Activated CD8-positive, alpha-beta T cell treated with anti-CD3 and anti-CD28 coated beads for 36 hours (primary cell): ENCODE measurements at regions not wholly inside any gene's neighbourhood (a gene's known extent, or its start where the extent isn't known, plus 50 kb on each side); places are given as distances from the start of the nearest gene placed in this dataset.
A peak's percentile ranks its signal among the peaks of the same experiment; 100 is the strongest.

Experiments
- ATAC-seq: fragments of 200-7000 bp; cut with Tn5 transposase; one replicate; pipeline ENCODE4 v1.10.0; 2021; ENCODE audit warnings: mild to moderate bottlenecking, moderate library complexity
- CTCF ChIA-PET: fragments of 350-600 bp; sonication (Branson Sonifier 250); formaldehyde crosslinking; loops from one replicate; lab custom pipeline; 2021; ENCODE audit warnings: antibody characterized with exemption; lab: Charles Lee
- POLR2A ChIA-PET: fragments of 350-600 bp; sonication (Branson Sonifier 250); formaldehyde crosslinking; loops from one replicate; lab custom pipeline; 2021; ENCODE audit warnings: antibody characterized with exemption; lab: Charles Lee
- DNase-seq: peaks from one replicate; pipeline ENCODE4 v3.0.0-alpha.2; 2020
- H3K27ac Mint-ChIP-seq: one replicate; pipeline ENCODE4 v1.8.0; 2021; ENCODE audit warnings: mild to moderate bottlenecking, mixed read lengths
- H3K27me3 Mint-ChIP-seq: one replicate; pipeline ENCODE4 v1.8.0; 2021; ENCODE audit warnings: mixed read lengths
- H3K36me3 Mint-ChIP-seq: one replicate; pipeline ENCODE4 v1.8.0; 2021; ENCODE audit warnings: low read depth, mixed read lengths
- H3K4me1 Mint-ChIP-seq: one replicate; pipeline ENCODE4 v1.8.0; 2021; ENCODE audit warnings: low read depth, mixed read lengths
- H3K4me3 Mint-ChIP-seq: one replicate; pipeline ENCODE4 v1.8.0; 2021; ENCODE audit warnings: mild to moderate bottlenecking, moderate library complexity, mixed read lengths
- H3K9me3 Mint-ChIP-seq: one replicate; pipeline ENCODE4 v1.8.0; 2021; ENCODE audit warnings: mixed read lengths
- CTCF ChIP-seq: fragments of 200-600 bp; IDR thresholded peaks from one replicate; pipeline ENCODE4 v1.8.0; 2022; ENCODE audit warnings: antibody characterized with exemption, mild to moderate bottlenecking
- intact Hi-C: fragments of 100-400 bp; cut with micrococcal nuclease; formaldehyde crosslinking; loops from one replicate; pipeline ENCODE4 v1.10.0; 2022

- intact Hi-C loops: no loop called here
- Mint-ChIP-seq H3K4me1 (no peaks in the 10 kb centered on the region), H3K27ac (no peak overlapping the region), H3K4me3 (no peak overlapping the region), H3K9me3 (no peaks in the 10 kb centered on the region), H3K27me3 (peaks cover 7% of the 10 kb centered on the region), H3K36me3 (no peaks in the 10 kb centered on the region)
- ChIA-PET CTCF (interaction anchor here (1.0 to 8.3 kb wide), 3 partner anchors 11 to 25 kb away, joined by 3 to 57 read pairs (median 5); no protein-coding TSS in a partner anchor), POLR2A (no interaction called here)
- TF ChIP-seq CTCF: no peak
- ATAC-seq (no peak), DNase-seq (no peak)
Measured at GRCh38 chr15:66836231-66837030, 134.4 kb downstream of the SMAD6 start.

- CTCF ChIA-PET: interaction anchor here (8.3 kb wide), 1 partner anchor 13 kb away, joined by 57 read pairs; no protein-coding TSS in a partner anchor
- TF ChIP-seq CTCF: no peak
- Mint-ChIP-seq H3K9me3 (no peaks in the 10 kb centered on the region), H3K36me3 (no peaks in the 10 kb centered on the region), H3K4me3 (no peak overlapping the region), H3K27me3 (peaks cover 18% of the 10 kb centered on the region), H3K27ac (no peak overlapping the region), H3K4me1 (peaks cover 5% of the 10 kb centered on the region)
- no peak for ATAC-seq
- DNase-seq: no peak
- intact Hi-C loops: no loop called here
- POLR2A ChIA-PET: no interaction called here
Measured at GRCh38 chr15:66838202-66838601, 136.2 kb downstream of the SMAD6 start.

- Mint-ChIP-seq H3K36me3 (no peaks in the 10 kb centered on the region), H3K4me1 (peaks cover 5% of the 10 kb centered on the region), H3K9me3 (no peaks in the 10 kb centered on the region), H3K27me3 (peaks cover 24% of the 10 kb centered on the region), H3K27ac (no peak overlapping the region), H3K4me3 (no peak overlapping the region)
- DNase-seq: no peak
- intact Hi-C loops: no loop called here
- CTCF ChIA-PET: interaction anchor here (1.1 to 8.3 kb wide), 3 partner anchors 13 to 236 kb away, joined by 3 to 57 read pairs (median 3); no protein-coding TSS in a partner anchor
- no peak for ATAC-seq
- POLR2A ChIA-PET: no interaction called here
- peak; percentile 44 for TF ChIP-seq CTCF
Measured at GRCh38 chr15:66838671-66839239, 136.7 kb downstream of the SMAD6 start.

GRCh38 chr15:66839506-66840112 lies 137.6 kb downstream of the SMAD6 start:
- ChIA-PET CTCF (interaction anchor here (0.8 to 8.3 kb wide), 5 partner anchors 12 to 237 kb away, joined by 3 to 57 read pairs (median 3); no protein-coding TSS in a partner anchor), POLR2A (no interaction called here)
- H3K27ac Mint-ChIP-seq: no peak overlapping the region
- DNase-seq (no peak), ATAC-seq (no peak)
- no peak for TF ChIP-seq CTCF
- intact Hi-C loops: no loop called here
- no peaks in the 10 kb centered on the region for H3K9me3 Mint-ChIP-seq
- no peak overlapping the region for H3K4me3 Mint-ChIP-seq
- H3K27me3 Mint-ChIP-seq: peaks cover 31% of the 10 kb centered on the region
- peaks cover 5% of the 10 kb centered on the region for H3K4me1 Mint-ChIP-seq
- H3K36me3 Mint-ChIP-seq: no peaks in the 10 kb centered on the region
